ENCODE measurements at regions not wholly inside any gene's neighbourhood (a gene's known extent, or its start where the extent isn't known, plus 50 kb on each side); places are given as distances from the start of the nearest gene placed in this dataset.

DNA sequence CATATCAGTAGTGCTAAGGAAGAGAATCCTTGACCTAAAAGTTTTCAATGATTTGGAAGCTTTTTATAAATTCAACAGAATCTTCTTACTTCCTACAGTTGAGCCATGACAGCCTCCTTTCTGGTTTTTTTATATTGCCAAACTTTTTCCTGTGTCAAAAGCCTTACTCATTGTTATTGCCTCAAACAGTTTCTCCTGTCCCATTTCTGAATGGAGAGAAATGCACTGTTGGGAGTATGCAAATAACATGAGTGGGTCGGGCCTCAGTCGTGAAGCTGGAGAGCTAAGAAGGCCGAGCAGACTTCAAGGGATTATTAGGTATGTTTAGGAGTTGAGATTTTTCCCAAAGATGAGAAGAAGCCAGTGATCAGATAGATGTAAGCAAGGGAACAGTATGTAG lies 766.4 kb upstream of the KLHL1 start:
- no peak for DNase-seq

DNA sequence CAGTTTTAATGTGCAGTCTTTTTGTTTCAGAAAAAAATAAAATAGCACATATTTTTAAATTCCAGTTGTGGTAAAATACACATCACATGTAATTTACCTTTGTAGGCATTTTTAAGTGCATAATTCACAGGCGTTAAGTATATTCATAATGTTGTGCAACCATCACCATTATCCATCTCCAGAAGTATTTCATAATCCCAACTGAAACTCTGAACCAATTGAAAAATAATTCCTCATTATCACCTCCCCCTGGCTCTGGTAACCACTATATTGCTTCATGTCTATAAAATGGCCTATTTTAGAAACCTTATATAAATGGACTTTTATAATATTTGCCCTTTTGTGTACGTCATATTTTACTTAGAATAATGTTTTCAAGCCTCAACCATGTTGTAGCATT lies 756.5 kb upstream of the KLHL1 start:
- no peak for DNase-seq

DNA sequence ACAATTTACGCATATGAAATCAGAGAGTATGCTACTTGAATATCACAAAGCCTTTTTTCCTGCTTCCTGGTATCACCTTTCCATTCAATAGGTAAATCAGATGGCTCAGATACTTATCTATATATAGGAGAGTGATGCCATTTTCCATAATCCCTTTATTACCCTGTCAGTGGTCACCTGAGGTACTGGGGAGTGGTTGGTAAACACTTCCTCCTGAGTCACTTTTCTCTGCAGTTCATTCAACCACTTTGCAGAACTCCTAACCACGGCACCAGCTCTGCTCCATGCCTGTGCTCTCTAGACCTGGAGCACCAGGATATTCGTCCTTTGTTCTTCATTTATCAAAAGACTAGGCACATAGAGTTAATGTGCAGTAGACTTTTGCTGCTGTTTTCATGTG lies 748.5 kb upstream of the KLHL1 start:
- DNase-seq, result no peak

DNA sequence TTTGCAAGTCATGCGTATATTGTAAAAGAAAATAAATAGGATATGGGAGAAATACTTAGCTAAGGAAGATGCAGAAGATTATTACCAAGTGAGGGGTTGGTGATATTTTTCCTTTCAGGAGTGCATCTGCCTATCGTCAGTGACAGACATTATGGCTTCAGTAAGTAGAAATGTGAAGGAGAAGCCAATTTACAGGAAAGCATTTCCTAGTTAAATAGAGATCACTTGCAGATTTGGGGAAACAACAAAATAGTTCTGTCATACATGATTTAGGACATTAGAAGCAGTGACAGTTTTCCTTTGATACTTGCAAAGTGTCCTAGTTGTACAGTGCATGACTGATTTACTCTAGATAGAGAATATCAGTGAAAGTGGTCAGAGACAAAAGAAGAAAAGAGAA lies 747.8 kb upstream of the KLHL1 start:
- no peak for DNase-seq

DNA sequence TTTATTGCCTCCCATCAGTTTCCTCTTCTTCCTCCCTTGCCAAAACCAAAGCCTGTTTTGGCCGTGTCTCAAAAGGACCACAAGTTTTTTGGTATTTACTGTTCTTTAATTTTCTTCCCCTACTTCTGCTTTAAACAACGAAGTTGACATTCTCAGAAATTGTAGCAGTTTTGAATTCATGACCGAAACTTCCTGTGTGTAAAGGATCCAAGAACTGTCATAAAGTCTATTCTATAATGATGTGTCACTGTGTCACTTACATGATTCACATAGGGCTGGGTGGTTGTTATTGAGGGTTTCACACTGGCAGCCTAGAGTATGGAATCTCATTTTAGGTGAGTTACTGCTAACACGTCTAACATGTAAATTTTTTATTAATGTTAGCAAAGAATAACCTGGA lies 741.0 kb upstream of the KLHL1 start:
- DNase-seq, result no peak

DNA sequence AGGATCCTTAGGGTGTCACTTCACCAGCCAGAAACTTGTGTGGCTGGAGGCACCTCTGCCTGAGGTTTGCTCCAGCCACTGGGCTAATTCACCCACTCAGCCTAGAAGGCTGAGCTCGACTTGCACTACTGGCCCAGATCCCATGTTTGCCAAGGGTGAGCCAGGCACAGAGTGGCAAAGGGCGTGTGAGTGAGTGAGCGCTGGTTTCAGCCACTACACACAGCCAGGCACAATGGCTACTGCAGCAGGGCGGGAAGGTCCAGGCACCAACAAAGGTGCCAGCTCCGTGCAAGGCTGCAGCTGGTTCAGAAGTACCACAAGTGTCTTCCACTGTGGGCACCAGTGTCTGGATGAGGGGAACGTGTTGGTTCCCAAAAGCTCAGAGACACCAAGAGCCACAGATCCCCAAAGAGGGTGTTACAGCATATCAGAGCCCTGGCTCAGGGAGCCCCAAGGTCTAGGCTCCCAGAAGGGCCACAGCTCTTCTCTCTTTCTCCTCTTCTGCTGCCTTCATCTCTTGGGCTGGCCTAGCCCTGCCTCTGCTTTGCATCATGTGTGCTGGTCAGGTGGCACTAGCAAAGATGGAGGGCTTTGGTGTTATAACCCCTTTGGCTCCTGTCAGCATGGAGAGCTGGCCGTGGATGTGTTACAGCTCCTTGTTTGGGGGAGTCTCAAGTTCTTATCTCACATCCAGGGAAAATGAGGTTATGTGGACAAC lies 736.3 kb upstream of the KLHL1 start:
- no peak for DNase-seq

DNA sequence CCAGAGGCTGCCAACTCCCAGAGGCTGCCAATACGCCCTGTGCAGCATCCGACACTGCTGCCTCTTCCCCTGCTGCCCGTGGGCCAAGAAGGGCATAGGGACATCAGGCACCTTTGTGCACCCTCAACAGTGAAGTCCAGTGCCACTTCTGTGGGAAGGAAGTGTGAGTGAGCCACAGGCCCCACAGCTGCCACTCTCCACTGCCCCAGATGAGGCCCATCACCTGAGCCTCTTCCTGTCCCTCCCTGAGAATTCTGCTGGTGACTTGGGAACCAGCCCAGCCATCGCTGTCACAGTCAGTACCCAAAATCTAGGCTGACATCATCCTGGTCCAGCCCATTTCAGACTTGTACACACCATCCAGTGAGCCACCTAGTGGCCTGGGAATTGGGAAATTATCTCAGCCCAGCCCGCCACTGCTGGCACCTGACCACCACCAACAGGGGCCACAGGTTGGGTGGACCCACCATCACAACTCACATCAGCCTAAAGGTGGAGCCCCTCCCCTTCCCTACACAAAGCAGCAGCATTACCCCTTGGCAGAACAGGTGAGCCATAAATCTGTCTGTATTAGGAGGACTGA lies 733.9 kb upstream of the KLHL1 start:
- no peak for DNase-seq

DNA sequence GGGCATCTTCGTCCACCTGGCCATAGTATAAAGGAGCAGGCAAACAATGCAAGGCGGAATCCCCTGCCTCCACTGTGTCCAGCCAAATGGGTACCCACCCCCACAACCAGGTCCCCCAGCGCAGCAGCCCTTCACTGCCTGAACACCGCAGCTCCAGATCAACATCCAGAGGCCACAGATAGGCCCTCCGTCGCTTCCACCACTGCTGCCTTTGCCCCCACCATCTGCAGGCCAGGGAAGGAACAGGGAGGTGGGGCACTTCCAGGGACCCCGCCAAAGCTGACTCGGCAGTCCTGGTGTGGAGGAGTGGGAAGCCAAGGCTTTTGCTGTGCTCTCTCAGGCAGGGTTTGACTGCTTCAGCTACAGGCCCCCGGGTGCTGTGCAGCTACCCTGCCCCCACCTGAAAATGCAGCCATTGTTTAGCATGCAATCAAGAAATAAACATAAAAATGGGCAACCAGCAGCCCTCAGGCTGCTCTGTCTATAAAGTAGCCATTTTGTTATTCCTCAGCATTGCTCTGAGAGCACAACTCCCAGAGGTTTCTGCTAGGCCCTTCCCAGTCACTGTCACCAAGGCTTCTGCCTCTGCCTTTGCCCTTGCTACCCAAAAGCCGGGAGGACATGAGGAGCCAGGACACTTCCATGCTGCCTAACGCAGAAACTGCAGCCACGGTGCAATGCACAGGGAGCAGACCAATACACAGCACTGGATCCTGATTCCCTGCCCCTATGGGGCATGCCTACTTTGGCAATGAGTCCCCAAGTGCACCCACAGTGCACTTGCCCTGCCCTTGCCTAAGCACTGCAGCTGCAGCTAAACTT lies 733.2 kb upstream of the KLHL1 start:
- no peak for DNase-seq

DNA sequence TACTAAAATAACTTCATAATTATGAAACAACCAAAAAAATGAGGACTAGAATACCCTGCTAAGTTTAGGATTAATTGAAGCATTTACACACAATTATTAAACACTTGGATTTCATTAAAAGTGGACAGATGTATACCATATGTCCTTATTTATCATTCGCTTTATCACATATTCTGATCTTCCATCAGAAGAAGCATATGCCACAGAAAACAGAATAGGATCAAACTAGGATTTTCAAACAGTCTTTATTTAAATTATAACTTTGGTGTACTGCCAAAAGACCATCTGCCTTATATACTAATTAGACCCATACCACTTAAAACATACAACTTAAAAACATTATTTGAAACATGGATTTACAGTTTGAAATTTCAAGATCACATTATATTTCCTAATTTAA lies 727.1 kb upstream of the KLHL1 start:
- no peak for DNase-seq

DNA sequence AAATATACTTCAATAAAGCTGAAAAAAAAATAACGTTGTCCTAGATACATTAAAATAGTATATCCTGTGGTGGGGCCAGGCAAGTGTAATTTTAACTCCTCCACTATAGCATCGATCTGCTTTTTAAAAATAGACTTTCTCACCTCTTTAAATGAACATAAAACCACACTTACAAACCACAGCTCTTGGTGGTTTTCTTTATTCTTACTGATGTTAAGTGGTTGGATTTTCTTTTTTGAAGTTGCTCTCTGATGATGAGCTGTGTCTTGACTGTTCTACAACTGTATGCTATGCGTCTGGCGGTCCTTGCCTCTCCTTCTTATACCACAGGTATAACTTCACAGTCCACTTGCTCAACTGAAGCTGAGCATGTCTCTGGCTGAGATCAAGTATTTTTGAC lies 721.5 kb upstream of the KLHL1 start:
- no peak for DNase-seq

DNA sequence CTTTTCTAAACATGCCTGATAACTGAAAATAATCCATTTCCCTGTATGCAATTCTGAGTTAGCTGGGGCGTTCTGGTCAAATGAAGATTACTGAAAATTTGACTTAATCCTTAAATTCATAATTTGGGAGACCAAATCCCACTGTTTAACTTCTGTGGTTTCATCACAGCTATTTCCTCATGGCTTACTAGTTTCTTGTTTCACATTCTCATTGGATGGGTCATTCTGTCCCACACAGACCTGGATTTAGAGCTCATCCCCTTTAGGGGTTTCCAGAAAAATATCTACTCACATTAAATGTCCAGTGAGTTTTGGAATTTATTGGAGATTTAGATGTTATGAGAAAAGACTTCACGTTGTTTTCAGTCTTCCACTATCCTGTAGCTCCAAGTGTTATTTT lies 709.3 kb upstream of the KLHL1 start:
- no peak for DNase-seq

DNA sequence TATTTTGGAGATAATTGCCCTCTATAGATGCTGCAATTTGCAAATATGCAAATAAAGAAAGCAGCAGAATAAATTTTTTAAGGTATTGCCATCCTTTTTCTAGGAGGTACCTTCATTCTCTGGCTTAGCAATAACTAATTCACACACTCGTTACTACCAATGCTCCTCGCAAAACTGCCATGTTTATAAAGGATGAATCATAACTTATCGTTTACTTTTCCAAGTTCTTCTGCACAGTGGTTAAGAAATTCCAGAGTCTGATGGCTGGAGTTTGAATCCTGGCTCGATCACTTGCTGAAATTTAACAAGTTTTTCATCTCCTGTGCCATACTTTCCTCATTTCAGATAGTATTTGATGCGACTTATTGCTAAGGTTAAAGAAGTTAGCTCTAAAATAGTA lies 708.6 kb upstream of the KLHL1 start:
- no peak for DNase-seq

DNA sequence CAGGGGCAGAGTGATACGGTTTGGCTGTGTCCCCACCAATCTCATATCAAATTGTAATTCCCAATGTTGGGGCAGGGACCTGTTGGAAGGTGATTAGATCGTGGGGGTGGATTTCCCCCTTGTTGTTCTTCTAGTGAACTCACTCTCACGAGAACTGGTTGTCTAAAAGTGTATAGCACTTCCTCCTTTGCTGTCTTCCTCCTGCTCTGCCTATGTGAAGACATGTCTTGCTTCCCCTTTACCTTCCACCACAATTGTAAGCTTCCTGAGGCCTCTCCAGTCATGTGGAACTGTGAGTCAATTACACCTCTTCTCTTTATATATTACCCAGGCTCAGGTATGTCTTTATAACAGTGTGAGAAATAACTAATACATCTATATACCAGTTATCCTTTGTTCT lies 706.4 kb upstream of the KLHL1 start:
- no peak for DNase-seq

DNA sequence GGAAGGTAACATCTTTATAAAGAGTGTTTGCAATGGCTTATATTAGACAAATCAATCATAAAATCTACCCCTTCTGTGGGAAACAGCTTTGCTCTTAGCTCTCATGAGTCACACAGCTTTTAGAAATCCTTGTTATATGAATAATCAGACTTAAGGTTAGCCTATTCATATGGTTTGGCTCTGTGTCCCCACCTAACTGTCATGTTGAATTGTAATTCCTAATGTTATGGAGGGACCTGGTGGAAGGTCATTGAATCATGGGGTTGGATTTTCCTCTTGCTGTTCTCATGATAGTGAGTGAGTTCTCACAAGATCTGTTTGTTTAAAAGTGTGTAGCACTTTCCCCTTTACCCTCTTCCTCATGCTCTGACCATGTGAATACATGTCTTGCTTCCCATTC lies 704.2 kb upstream of the KLHL1 start:
- DNase-seq, result no peak

DNA sequence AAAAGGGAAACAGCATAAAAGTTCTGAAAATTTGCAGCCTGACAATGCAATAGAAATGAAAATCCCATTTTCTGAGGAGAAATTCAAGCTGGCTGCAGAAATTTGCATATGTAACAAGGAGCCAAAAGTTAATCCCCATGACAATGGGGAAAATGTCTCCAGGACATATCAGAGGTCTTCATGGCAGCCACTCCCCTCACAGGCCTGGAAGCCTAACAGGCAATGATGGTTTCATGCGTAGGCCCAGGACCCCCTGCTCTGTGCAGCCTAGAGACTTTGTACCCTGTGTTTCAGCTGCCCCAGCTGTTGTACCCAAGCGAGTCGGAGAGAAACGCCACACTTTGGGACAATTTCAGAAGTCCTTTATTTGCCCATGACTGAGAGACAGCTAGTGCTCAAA lies 701.3 kb upstream of the KLHL1 start:
- DNase-seq, result no peak

DNA sequence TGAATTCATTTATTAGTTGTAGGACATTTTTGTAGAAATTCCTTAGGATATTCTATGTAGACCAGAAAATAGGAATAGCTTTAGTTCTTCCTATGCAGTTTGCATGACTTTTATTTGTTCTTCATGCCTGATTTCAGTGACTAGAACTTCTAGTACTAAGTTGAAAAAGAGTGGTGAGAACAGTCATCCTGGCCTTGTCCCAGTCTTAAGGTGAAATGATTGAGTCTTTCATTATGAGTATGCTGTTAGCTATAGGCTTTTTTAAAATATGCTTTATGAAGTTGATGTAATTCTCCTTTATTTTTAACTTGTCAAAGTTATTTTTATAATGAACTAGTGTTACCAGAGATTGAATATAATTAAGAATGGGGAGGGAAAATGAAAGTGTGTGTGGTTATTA lies 690.1 kb upstream of the KLHL1 start:
- no peak for DNase-seq

DNA sequence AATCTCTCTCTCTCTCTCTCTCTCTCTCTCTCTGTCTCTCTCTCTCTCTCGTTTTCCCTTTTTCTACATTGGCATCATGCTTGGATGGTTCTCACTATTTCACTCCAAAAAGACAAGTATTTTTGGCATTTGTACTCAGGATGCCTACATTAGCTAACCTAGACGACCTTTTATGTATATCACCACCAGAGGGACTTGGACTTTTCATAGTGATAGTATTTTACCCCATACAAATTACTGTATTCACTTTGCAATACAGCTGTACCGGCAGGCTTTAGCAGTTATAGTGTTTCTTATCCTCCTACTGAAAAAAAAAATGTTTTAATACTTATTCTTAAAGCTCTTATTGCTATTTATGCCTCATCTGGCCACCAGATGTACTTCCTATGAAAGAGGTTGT lies 687.2 kb upstream of the KLHL1 start:
- DNase-seq, result no peak

DNA sequence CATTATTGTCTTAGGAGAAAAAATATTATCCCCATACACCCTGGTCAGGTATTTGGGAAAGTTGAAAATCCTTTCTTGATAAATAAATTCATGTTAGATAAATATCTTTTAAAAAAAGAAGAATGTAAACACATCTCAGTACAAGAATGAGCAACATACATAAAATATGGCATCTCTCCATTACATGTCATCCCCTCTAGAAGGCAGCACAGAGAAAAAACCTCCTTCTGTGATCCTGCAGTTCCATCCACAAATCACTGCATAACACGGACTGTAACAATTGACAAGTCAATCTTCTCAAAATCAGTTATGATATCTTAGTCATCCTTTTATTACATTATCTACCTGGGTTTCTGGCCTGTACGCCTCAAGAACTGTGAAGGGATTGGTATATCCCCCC lies 683.9 kb upstream of the KLHL1 start:
- DNase-seq, result no peak

DNA sequence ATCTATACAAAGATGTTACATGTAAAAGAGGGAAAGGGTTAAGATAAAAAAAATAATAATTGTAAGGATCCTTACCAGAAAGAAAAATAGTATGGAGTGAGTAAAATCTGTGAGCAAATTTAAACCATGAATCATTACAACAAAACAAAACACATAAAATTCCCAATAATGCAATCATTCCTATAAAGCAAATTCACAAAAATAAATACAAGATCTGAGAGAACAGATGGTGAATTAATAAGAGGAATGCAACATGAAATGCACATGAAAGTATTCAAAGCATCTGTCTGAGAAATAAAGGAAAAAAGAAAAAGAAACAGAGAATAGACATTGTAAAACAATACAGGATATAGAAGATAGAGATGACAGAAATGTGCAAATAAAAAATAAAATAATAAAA lies 681.5 kb upstream of the KLHL1 start:
- no peak for DNase-seq

DNA sequence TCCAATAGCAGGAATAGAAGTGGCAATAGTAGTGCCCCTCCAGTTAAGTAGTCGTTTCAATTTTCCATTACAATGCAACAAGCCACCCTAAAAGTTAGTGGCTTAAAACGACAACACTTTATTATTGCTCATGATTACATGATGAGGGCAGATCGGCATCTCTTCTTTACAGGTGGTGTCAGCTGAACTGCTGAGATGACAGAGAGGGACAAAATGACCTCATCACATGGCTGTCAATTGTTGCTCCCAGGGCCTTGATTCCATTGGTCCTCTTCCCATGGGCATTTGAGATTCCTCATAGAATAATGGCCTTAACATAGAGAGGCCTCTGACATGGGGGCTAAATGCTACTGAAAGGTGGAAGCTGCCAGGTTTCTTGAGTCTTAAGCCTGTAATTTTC lies 679.8 kb upstream of the KLHL1 start:
- DNase-seq, result no peak

DNA sequence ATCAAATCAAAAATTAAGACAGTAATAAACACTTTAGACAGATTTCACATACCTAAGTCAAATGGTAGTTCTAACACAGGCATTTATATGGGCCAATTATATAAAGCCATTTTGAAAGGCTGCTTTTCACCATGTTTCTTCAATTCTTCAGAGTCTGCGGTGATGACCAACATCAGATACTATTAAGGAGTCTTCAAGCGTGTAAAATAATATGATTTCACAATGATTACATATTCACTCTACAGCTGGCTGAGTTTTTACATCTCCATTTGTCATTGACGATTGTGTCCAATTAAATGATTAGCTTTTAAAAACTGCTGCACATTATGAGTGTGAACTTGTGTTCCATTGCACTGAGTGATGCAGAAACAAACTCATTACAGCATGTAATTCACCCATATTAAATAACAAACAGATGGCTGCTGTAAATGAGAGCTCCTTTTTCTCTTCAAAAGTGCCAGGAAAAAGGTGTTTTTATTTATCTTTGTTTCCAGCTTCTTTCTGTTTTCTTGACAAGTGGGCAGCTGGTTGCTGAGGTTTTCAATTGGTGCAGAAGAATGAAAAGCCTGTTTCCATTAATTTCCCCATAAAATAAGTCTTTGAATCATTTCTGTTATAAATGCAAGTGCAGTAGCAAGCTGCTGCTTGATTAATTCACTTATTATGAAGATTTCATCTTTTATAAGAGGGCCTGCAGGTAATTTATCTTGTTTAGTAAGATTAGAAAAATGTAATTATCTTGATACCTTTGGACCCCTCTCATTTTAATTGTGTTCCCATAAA lies 676.1 kb upstream of the KLHL1 start:
- DNase-seq, result no peak

DNA sequence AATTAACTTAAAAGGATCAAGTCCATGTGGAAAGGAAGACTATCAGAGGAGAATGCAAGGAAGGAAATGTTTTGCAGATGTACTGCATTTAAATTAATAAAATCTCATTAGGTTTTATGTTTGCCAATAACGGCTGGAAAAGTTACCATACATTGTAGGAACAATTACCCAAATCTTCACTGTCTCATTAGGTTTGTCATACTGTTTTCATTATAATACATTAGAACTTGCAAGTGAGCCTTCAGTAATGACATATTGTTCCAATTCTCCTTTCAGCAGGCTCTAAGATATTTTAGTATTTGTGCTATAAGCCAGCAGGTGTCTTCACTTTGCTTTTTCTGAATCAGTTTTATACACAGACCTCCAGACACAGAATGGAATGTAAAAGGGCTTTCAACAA lies 661.6 kb upstream of the KLHL1 start:
- no peak for DNase-seq

DNA sequence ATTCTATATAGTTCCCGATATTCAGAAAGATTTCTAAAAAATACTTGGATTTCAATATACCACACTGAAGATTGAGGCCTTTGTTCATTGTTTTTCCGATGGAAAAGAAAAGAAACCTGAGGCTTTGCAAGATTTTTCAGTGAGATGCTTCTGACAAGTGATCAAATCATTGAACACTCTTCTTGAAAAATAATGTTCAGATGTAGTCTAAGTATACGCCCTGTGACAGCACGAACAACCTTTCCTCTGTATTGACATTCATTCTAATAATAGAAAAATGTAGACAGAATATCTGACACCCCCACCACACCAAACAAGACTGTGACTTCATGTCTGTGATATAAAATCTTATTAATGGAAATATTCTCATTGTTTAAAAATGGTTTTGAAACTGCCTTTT lies 650.7 kb upstream of the KLHL1 start:
- no peak for DNase-seq

DNA sequence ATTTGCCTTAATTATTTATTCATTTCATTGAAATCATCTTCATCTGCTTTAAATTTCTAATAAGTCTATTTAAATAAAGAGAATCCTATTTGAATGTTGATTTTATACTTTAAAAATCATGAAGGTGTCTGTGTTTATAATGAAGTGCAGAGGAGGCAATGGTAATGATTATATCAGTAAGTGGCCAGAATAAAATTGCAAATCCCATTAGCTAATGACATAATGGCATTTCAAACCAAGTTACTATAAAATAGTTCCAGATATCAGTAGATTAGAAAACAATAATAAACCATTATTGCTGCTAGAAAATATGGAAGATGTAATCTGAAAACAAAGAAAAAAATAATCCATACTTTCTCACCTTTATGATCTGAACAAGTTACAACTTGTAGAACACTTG lies 647.8 kb upstream of the KLHL1 start:
- no peak for DNase-seq
